IMR-90 (cell line): ENCODE measurements at regions not wholly inside any gene's neighbourhood (a gene's known extent, or its start where the extent isn't known, plus 50 kb on each side); places are given as distances from the start of the nearest gene placed in this dataset.

ENCODE experiments used
- ATAC-seq: fragments of 200-7000 bp; cut with Tn5 transposase; 2 replicates; pipeline ENCODE4 v1.9.1; 2020; ENCODE audit warnings: low read depth, mild to moderate bottlenecking, moderate library complexity
- BruUV-seq: library from RNA; stranded (reverse); fragments of 400-500 nt; replicated peaks from 2 replicates; lab custom pipeline; 2021; lab: Mats Ljungman, UMichigan
- CTCF ChIA-PET: fragments of 300-600 bp; formaldehyde crosslinking; extraction: SDS; loops from one replicate; lab custom pipeline; 2021; ENCODE audit warnings: antibody characterized with exemption; lab: Yijun Ruan, JAX
- POLR2A ChIA-PET: fragments of 300-600 bp; sonication (Branson Sonifier 250); formaldehyde crosslinking; loops from one replicate; lab custom pipeline; 2022; ENCODE audit warnings: antibody characterized with exemption; ENCODE audit not compliant: unreplicated experiment; lab: Charles Lee
- DNase-seq: peaks from one replicate; pipeline ENCODE4 v3.0.0; 2013
- H2AFZ ChIP-seq: replicated peaks from 2 replicates; pipeline ENCODE3; 2013; ENCODE audit warnings: low read length, mild to moderate bottlenecking; ENCODE audit not compliant: poor library complexity
- H2AK5ac ChIP-seq: 2 replicates; pipeline ENCODE4 v1.6.1; 2013; ENCODE audit warnings: low read depth, low read length, inconsistent platforms
- H2AK9ac ChIP-seq: replicated peaks from 2 replicates; pipeline ENCODE3; 2013; ENCODE audit warnings: mild to moderate bottlenecking, low read depth, low read length, moderate library complexity; ENCODE audit not compliant: poor library complexity
- H2BK120ac ChIP-seq: 2 replicates; pipeline ENCODE4 v1.6.1; 2013; ENCODE audit warnings: low read depth, low read length, inconsistent platforms
- H2BK15ac ChIP-seq: 3 replicates; pipeline ENCODE4 v1.6.1; 2013; ENCODE audit warnings: low read depth, low read length, inconsistent platforms
- H2BK20ac ChIP-seq: 2 replicates; pipeline ENCODE4 v1.6.1; 2013; ENCODE audit warnings: low read depth, mild to moderate bottlenecking, inconsistent platforms, low read length, moderate library complexity
- H2BK5ac ChIP-seq: 2 replicates; pipeline ENCODE4 v1.6.1; 2013; ENCODE audit warnings: mild to moderate bottlenecking, low read depth, low read length, inconsistent platforms; ENCODE audit not compliant: poor library complexity, severe bottlenecking
- H3K14ac ChIP-seq: replicated peaks from 2 replicates; pipeline ENCODE4 v1.6.1; 2013; ENCODE audit warnings: low read depth, low read length, inconsistent platforms
- H3K18ac ChIP-seq: 2 replicates; pipeline ENCODE4 v1.6.1; 2013; ENCODE audit warnings: low read depth, low read length, control low read depth
- H3K23ac ChIP-seq: 2 replicates; pipeline ENCODE4 v1.6.1; 2013; ENCODE audit warnings: low read depth, low read length, inconsistent platforms
- H3K27ac ChIP-seq: 2 replicates; pipeline ENCODE4 v1.5.1; 2013; ENCODE audit warnings: mild to moderate bottlenecking, control low read depth, low read length; ENCODE audit not compliant: insufficient read depth
- H3K27me3 ChIP-seq: 2 replicates; pipeline ENCODE4 v1.6.1; 2013; ENCODE audit warnings: low read length; ENCODE audit not compliant: control insufficient read depth, insufficient read depth
- H3K36me3 ChIP-seq: 2 replicates; pipeline ENCODE4 v1.6.1; 2013; ENCODE audit warnings: low read length, mixed read lengths; ENCODE audit not compliant: control insufficient read depth, insufficient read depth
- H3K4ac ChIP-seq: 2 replicates; pipeline ENCODE4 v1.6.1; 2013; ENCODE audit warnings: low read depth, low read length, inconsistent platforms
- H3K4me1 ChIP-seq: 2 replicates; pipeline ENCODE4 v1.6.1; 2013; ENCODE audit warnings: low read length, mixed read lengths; ENCODE audit not compliant: control insufficient read depth, insufficient read depth
- H3K4me2 ChIP-seq: 2 replicates; pipeline ENCODE4 v1.6.1; 2013; ENCODE audit warnings: low read depth, mild to moderate bottlenecking, control low read depth, low read length, moderate library complexity
- H3K4me3 ChIP-seq: 2 replicates; pipeline ENCODE4 v1.5.1; 2013; ENCODE audit warnings: low read depth, mild to moderate bottlenecking, control low read depth, low read length, moderate library complexity; ENCODE audit not compliant: insufficient read depth
- H3K56ac ChIP-seq: 2 replicates; pipeline ENCODE4 v1.6.1; 2013; ENCODE audit warnings: low read length, inconsistent platforms; ENCODE audit not compliant: insufficient read depth; ENCODE audit errors: extremely low read depth
- H3K79me1 ChIP-seq, 2 experiments: 2 replicates each; pipeline ENCODE4 v1.6.1; 2013; ENCODE audit warnings: low read length in 2 of 2, inconsistent platforms in 1 of 2, low read depth in 1 of 2
- H3K9ac ChIP-seq: 2 replicates; pipeline ENCODE4 v1.6.1; 2013; ENCODE audit warnings: low read depth, low read length, control low read depth
- H3K9me1 ChIP-seq: 2 replicates; pipeline ENCODE4 v1.6.1; 2013; ENCODE audit warnings: low read length, inconsistent platforms; ENCODE audit not compliant: insufficient read depth
- H3K9me3 ChIP-seq: 2 replicates; pipeline ENCODE4 v1.6.1; 2013; ENCODE audit warnings: low read length; ENCODE audit not compliant: control insufficient read depth, insufficient read depth
- H4K20me1 ChIP-seq: 2 replicates; pipeline ENCODE4 v1.6.1; 2013; ENCODE audit warnings: low read length, inconsistent platforms; ENCODE audit not compliant: insufficient read depth
- H4K5ac ChIP-seq: 2 replicates; pipeline ENCODE4 v1.6.1; 2013; ENCODE audit warnings: mild to moderate bottlenecking, low read depth, low read length, control low read depth
- H4K8ac ChIP-seq, 2 experiments: 2 replicates each; pipeline ENCODE4 v1.6.1; 2013; ENCODE audit warnings: low read depth in 2 of 2, low read length in 2 of 2, control low read depth in 1 of 2, inconsistent platforms in 1 of 2
- H4K91ac ChIP-seq: 2 replicates; pipeline ENCODE4 v1.6.1; 2013; ENCODE audit warnings: low read depth, low read length, inconsistent platforms; ENCODE audit not compliant: insufficient read depth
- BHLHE40 ChIP-seq: fragments of 150-350 bp; IDR thresholded peaks from 2 replicates; pipeline ENCODE4 v1.6.1; 2016; ENCODE audit warnings: mild to moderate bottlenecking, low read depth, low read length
- CEBPB ChIP-seq: IDR thresholded peaks from 2 replicates; pipeline ENCODE4 v1.6.1; 2012; ENCODE audit warnings: low read depth, low read length, improper control_type of control experiment
- CHD1 ChIP-seq: IDR thresholded peaks from 2 replicates; pipeline ENCODE4 v1.6.1; 2012; ENCODE audit warnings: low read depth, low read length, improper control_type of control experiment
- CTCF ChIP-seq: conservative IDR thresholded peaks from 2 replicates; pipeline ENCODE4 v1.5.1; 2012; ENCODE audit warnings: mild to moderate bottlenecking, low read depth, low read length, improper control_type of control experiment
- ELK1 ChIP-seq: fragments of 150-350 bp; IDR thresholded peaks from 2 replicates; pipeline ENCODE4 v1.6.1; 2016; ENCODE audit warnings: low read depth, mild to moderate bottlenecking, low read length, moderate library complexity, borderline replicate concordance
- FOS ChIP-seq: fragments of 150-350 bp; IDR thresholded peaks from 2 replicates; pipeline ENCODE4 v1.6.1; 2016; ENCODE audit warnings: low read depth, low read length
- MAFK ChIP-seq: IDR thresholded peaks from 2 replicates; pipeline ENCODE4 v1.6.1; 2012; ENCODE audit warnings: low read depth, low read length, improper control_type of control experiment
- MAZ ChIP-seq: IDR thresholded peaks from 2 replicates; pipeline ENCODE4 v1.6.1; 2012; ENCODE audit warnings: low read depth, mild to moderate bottlenecking, low read length, improper control_type of control experiment, moderate library complexity, borderline replicate concordance
- MXI1 ChIP-seq: IDR thresholded peaks from 2 replicates; pipeline ENCODE4 v1.6.1; 2012; ENCODE audit warnings: low read depth, mild to moderate bottlenecking, low read length, moderate library complexity, borderline replicate concordance
- NFE2L2 ChIP-seq: fragments of 150-350 bp; IDR thresholded peaks from 2 replicates; pipeline ENCODE4 v1.6.1; 2016; ENCODE audit warnings: low read depth, mild to moderate bottlenecking, low read length
- POLR2A ChIP-seq: IDR thresholded peaks from 2 replicates; pipeline ENCODE4 v1.6.1; 2012; ENCODE audit warnings: mild to moderate bottlenecking, low read depth, low read length
- RAD21 ChIP-seq: IDR thresholded peaks from 2 replicates; pipeline ENCODE4 v1.6.1; 2012; ENCODE audit warnings: low read length, improper control_type of control experiment
- RCOR1 ChIP-seq: IDR thresholded peaks from 2 replicates; pipeline ENCODE4 v1.6.1; 2012; ENCODE audit warnings: mild to moderate bottlenecking, low read length, improper control_type of control experiment; ENCODE audit not compliant: insufficient replicate concordance
- RFX5 ChIP-seq: IDR thresholded peaks from 2 replicates; pipeline ENCODE4 v1.8.0; 2012; ENCODE audit warnings: low read depth, mild to moderate bottlenecking, low read length, moderate library complexity
- SMC3 ChIP-seq: fragments of 150-350 bp; IDR thresholded peaks from 2 replicates; pipeline ENCODE4 v1.6.1; 2016; ENCODE audit warnings: low read depth, mild to moderate bottlenecking, antibody characterized with exemption, low read length, moderate library complexity
- USF2 ChIP-seq: fragments of 150-350 bp; IDR thresholded peaks from 2 replicates; pipeline ENCODE4 v1.6.1; 2017; ENCODE audit warnings: mild to moderate bottlenecking, antibody characterized with exemption, low read length, low read depth
- WGBS, 2 experiments: methylation state at CpG; one replicate each; pipeline versions ENCODE4 v1.1.5 to v1.1.7; 2013; ENCODE audit warnings: missing lambda C conversion rate in 2 of 2; ENCODE audit not compliant: insufficient read length in 1 of 2; ENCODE audit errors: extremely low coverage in 2 of 2; 5-methylcytosine and 5-hydroxymethylcytosine counted together
- dilution Hi-C: fragments of 300-500 bp; cut with HindIII; formaldehyde crosslinking; loops from one replicate; pipeline ENCODE4 v1.14.3; 2018; ENCODE audit warnings: low sequenced_read_pairs; ENCODE audit not compliant: unreplicated experiment
- in situ Hi-C: fragments of 300-500 bp; cut with MboI; formaldehyde crosslinking; loops from 3 replicates; pipeline ENCODE4 v1.14.3; 2019; ENCODE audit warnings: low sequenced_read_pairs, inconsistent platforms, mixed read lengths
- intact Hi-C: fragments of 100-400 bp; cut with micrococcal nuclease; formaldehyde crosslinking; loops from 2 replicates; pipeline ENCODE4 v1.10.0; 2022

- ChIA-PET CTCF (interaction anchor here (1.7 kb wide), 1 partner anchor 26 kb away, joined by 5 read pairs; no protein-coding TSS in a partner anchor), POLR2A (no interaction called here)
- Histone ChIP-seq H2AFZ (no peak overlapping the region), H2BK5ac (no peak overlapping the region), H3K27me3 (peaks cover 19% of the 10 kb centered on the region), H3K56ac (no peak overlapping the region), H4K8ac (no peak overlapping the region), H2BK15ac (no peak overlapping the region), H2BK120ac (no peak overlapping the region), H3K4me3 (no peak overlapping the region), H3K23ac (no peak overlapping the region), H3K4ac (no peak overlapping the region), H4K5ac (no peak overlapping the region), H3K4me1 (no peaks in the 10 kb centered on the region), H3K9me1 (no peaks in the 10 kb centered on the region), H3K79me1 (no peaks in the 10 kb centered on the region), H2BK20ac (no peak overlapping the region), H3K18ac (no peak overlapping the region), H3K4me2 (no peak overlapping the region), H2AK9ac (no peak overlapping the region), H4K91ac (no peak overlapping the region), H3K9me3 (0 out of 2 replicates have a peak, but pooled peaks cover 2% of the 10 kb centered on the region), H4K20me1 (no peaks in the 10 kb centered on the region), H3K14ac (no peak overlapping the region), H2AK5ac (no peak overlapping the region), H3K36me3 (no peaks in the 10 kb centered on the region), H3K9ac (no peak overlapping the region), H3K27ac (no peak overlapping the region)
- ATAC-seq (no peak), DNase-seq (no peak)
- TF ChIP-seq CHD1 (no peak), RCOR1 (no peak), CTCF (no peak), BHLHE40 (no peak), CEBPB (no peak), NFE2L2 (no peak), MAFK (no peak), SMC3 (no peak), MXI1 (no peak), FOS (no peak), RFX5 (no peak), POLR2A (no peak), ELK1 (no peak), RAD21 (no peak), USF2 (no peak), MAZ (no peak)
- no TSS peak for BruUV-seq
- in situ Hi-C loops (no loop called here), dilution Hi-C loops (no loop called here), intact Hi-C loops (no loop called here)
- 60% methylated on average over 1 of the region's 1 CpG; no CpG with 5 or more reads in 1 of the 2 experiments for WGBS, 2 experiments
Measured at GRCh38 chr15:62228604-62229003, 63.5 kb upstream of the C2CD4B start.
